Stimulated activated naive CD8-positive, alpha-beta T cell treated with anti-CD3 and anti-CD28 coated beads, Interleukin-15, Interleukin-2, amounts not matched to agents 100 ng/mL and 50 ng/mL, for 24 hours (primary cell): ENCODE measurements at regions not wholly inside any gene's neighbourhood (a gene's known extent, or its start where the extent isn't known, plus 50 kb on each side); places are given as distances from the start of the nearest gene placed in this dataset.
"Not testable (repeated sequence)": the region's sequence is repeated elsewhere in the genome, so short reads cannot be mapped to it uniquely, and the experiment has no call there.

Experiments
- H3K27ac Mint-ChIP-seq: one replicate; pipeline ENCODE4 v1.8.0; 2021; ENCODE audit warnings: mild to moderate bottlenecking, mixed read lengths
- H3K27me3 Mint-ChIP-seq: one replicate; pipeline ENCODE4 v1.8.0; 2021; ENCODE audit warnings: mixed read lengths
- H3K36me3 Mint-ChIP-seq: one replicate; pipeline ENCODE4 v1.8.0; 2021; ENCODE audit warnings: low read depth, mixed read lengths
- H3K4me1 Mint-ChIP-seq: one replicate; pipeline ENCODE4 v1.8.0; 2021; ENCODE audit warnings: low read depth, mixed read lengths
- H3K4me3 Mint-ChIP-seq: one replicate; pipeline ENCODE4 v1.8.0; 2021; ENCODE audit warnings: mild to moderate bottlenecking, mixed read lengths
- H3K9me3 Mint-ChIP-seq: one replicate; pipeline ENCODE4 v1.8.0; 2021; ENCODE audit warnings: mixed read lengths

GRCh38 chr9:40975351-40975750, 153.1 kb downstream of the FOXD4L6 start:
- H3K9me3 Mint-ChIP-seq, H3K4me3 Mint-ChIP-seq: not testable (repeated sequence)

GRCh38 chr9:40974912-40975311, 153.6 kb downstream of the FOXD4L6 start:
- not testable (repeated sequence) for H3K9me3 Mint-ChIP-seq, H3K27ac Mint-ChIP-seq, H3K36me3 Mint-ChIP-seq, H3K27me3 Mint-ChIP-seq, H3K4me1 Mint-ChIP-seq, H3K4me3 Mint-ChIP-seq

More at GRCh38 chr9:40975351-40975750, 153.1 kb downstream of the FOXD4L6 start:
- H3K27ac Mint-ChIP-seq, H3K4me1 Mint-ChIP-seq, H3K36me3 Mint-ChIP-seq, H3K27me3 Mint-ChIP-seq: not testable (repeated sequence)

- not testable (repeated sequence) for H3K27ac Mint-ChIP-seq
These were observed 156.7 kb downstream of the FOXD4L6 start for GRCh38 chr9:40971773-40972172.

GRCh38 chr9:40970340-40970739, 158.1 kb downstream of the FOXD4L6 start:
- not testable (repeated sequence) for H3K27ac Mint-ChIP-seq, H3K4me3 Mint-ChIP-seq, H3K4me1 Mint-ChIP-seq, H3K36me3 Mint-ChIP-seq, H3K27me3 Mint-ChIP-seq, H3K9me3 Mint-ChIP-seq

More at GRCh38 chr9:40971773-40972172, 156.7 kb downstream of the FOXD4L6 start:
- H3K27me3 Mint-ChIP-seq, H3K9me3 Mint-ChIP-seq, H3K4me3 Mint-ChIP-seq, H3K4me1 Mint-ChIP-seq, H3K36me3 Mint-ChIP-seq: not testable (repeated sequence)

- H3K9me3 Mint-ChIP-seq, H3K4me3 Mint-ChIP-seq, H3K27me3 Mint-ChIP-seq, H3K4me1 Mint-ChIP-seq, H3K36me3 Mint-ChIP-seq, H3K27ac Mint-ChIP-seq: not testable (repeated sequence)
These were observed 166.0 kb downstream of the FOXD4L6 start for GRCh38 chr9:40962461-40962860.

- H3K27me3 Mint-ChIP-seq, H3K4me1 Mint-ChIP-seq, H3K9me3 Mint-ChIP-seq, H3K4me3 Mint-ChIP-seq, H3K27ac Mint-ChIP-seq: not testable (repeated sequence)
- peaks cover 16% of the 10 kb centered on the region for H3K36me3 Mint-ChIP-seq
These were observed 176.5 kb downstream of the FOXD4L6 start for GRCh38 chr9:40951876-40952494.

GRCh38 chr9:40946228-40946627, 182.3 kb downstream of the FOXD4L6 start:
- not testable (repeated sequence) for H3K4me1 Mint-ChIP-seq, H3K27me3 Mint-ChIP-seq, H3K36me3 Mint-ChIP-seq, H3K27ac Mint-ChIP-seq, H3K4me3 Mint-ChIP-seq, H3K9me3 Mint-ChIP-seq

- not testable (repeated sequence) for H3K4me3 Mint-ChIP-seq, H3K27ac Mint-ChIP-seq, H3K27me3 Mint-ChIP-seq, H3K36me3 Mint-ChIP-seq, H3K4me1 Mint-ChIP-seq
- peaks cover 18% of the 10 kb centered on the region for H3K9me3 Mint-ChIP-seq
These were observed 185.8 kb downstream of the FOXD4L6 start for GRCh38 chr9:40942730-40943129.

GRCh38 chr9:40939888-40940209, 188.6 kb downstream of the FOXD4L6 start:
- H3K4me1 Mint-ChIP-seq, H3K27ac Mint-ChIP-seq, H3K4me3 Mint-ChIP-seq, H3K27me3 Mint-ChIP-seq, H3K36me3 Mint-ChIP-seq: not testable (repeated sequence)
- peaks cover 15% of the 10 kb centered on the region for H3K9me3 Mint-ChIP-seq

- H3K27me3 Mint-ChIP-seq, H3K27ac Mint-ChIP-seq, H3K4me3 Mint-ChIP-seq, H3K36me3 Mint-ChIP-seq, H3K4me1 Mint-ChIP-seq: not testable (repeated sequence)
- H3K9me3 Mint-ChIP-seq, result peaks cover 14% of the 10 kb centered on the region
These were observed 189.1 kb downstream of the FOXD4L6 start for GRCh38 chr9:40939201-40939887.

- H3K9me3 Mint-ChIP-seq, result peaks cover 10% of the 10 kb centered on the region
- no peak overlapping the region for H3K27ac Mint-ChIP-seq
- H3K27me3 Mint-ChIP-seq, result no peaks in the 10 kb centered on the region
- no peak overlapping the region for H3K4me3 Mint-ChIP-seq
- H3K36me3 Mint-ChIP-seq, result peaks cover 4% of the 10 kb centered on the region
- H3K4me1 Mint-ChIP-seq, result no peaks in the 10 kb centered on the region
These were observed 193.1 kb downstream of the FOXD4L6 start for GRCh38 chr9:40935336-40935735.

- not testable (repeated sequence) for H3K4me3 Mint-ChIP-seq, H3K27ac Mint-ChIP-seq, H3K27me3 Mint-ChIP-seq, H3K4me1 Mint-ChIP-seq, H3K36me3 Mint-ChIP-seq, H3K9me3 Mint-ChIP-seq
These were observed 194.0 kb downstream of the FOXD4L6 start for GRCh38 chr9:40934480-40934879.

GRCh38 chr9:40930426-40930825, 198.1 kb downstream of the FOXD4L6 start:
- H3K36me3 Mint-ChIP-seq, H3K27me3 Mint-ChIP-seq, H3K27ac Mint-ChIP-seq, H3K4me1 Mint-ChIP-seq, H3K4me3 Mint-ChIP-seq: not testable (repeated sequence)
- peaks cover 23% of the 10 kb centered on the region for H3K9me3 Mint-ChIP-seq

GRCh38 chr9:40929488-40929845, 199.0 kb downstream of the FOXD4L6 start:
- H3K36me3 Mint-ChIP-seq, H3K27ac Mint-ChIP-seq, H3K4me3 Mint-ChIP-seq, H3K4me1 Mint-ChIP-seq, H3K27me3 Mint-ChIP-seq: not testable (repeated sequence)
- peaks cover 28% of the 10 kb centered on the region for H3K9me3 Mint-ChIP-seq

GRCh38 chr9:40928803-40929487, 199.5 kb downstream of the FOXD4L6 start:
- peaks cover 28% of the 10 kb centered on the region for H3K9me3 Mint-ChIP-seq

More at GRCh38 chr9:40928803-40929487, 199.5 kb downstream of the FOXD4L6 start:
- H3K27ac Mint-ChIP-seq, result no peak overlapping the region
- no peak overlapping the region for H3K4me3 Mint-ChIP-seq
- H3K4me1 Mint-ChIP-seq, result no peaks in the 10 kb centered on the region
- H3K36me3 Mint-ChIP-seq, result no peaks in the 10 kb centered on the region
- H3K27me3 Mint-ChIP-seq, result no peaks in the 10 kb centered on the region
